Psoas muscle (tissue), 7 donors: ENCODE measurements at regions not wholly inside any gene's neighbourhood (a gene's known extent, or its start where the extent isn't known, plus 50 kb on each side); places are given as distances from the start of the nearest gene placed in this dataset.

Experiments
- ATAC-seq, 4 donors: fragments of 200-7000 bp; cut with Tn5 transposase; one replicate each; pipeline ENCODE4 v1.9.1; 2020; ENCODE audit warnings: moderate library complexity in 3 of 4, mild to moderate bottlenecking in 2 of 4
- DNase-seq, 2 donors: peaks; one replicate each; pipeline ENCODE4 v3.0.0-alpha.2; 2020
- H3K27ac ChIP-seq: fragments of 200-600 bp; one replicate; pipeline ENCODE4 v1.8.0; 2022
- H3K27me3 ChIP-seq, 3 donors: fragments of 200-600 bp in 1 of 3; one replicate each; pipeline versions ENCODE4 v1.6.1 to v1.8.0; 2013 to 2022; ENCODE audit warnings: low read length in 2 of 3, mild to moderate bottlenecking in 2 of 3, moderate library complexity in 1 of 3; ENCODE audit not compliant: insufficient read depth in 3 of 3
- H3K36me3 ChIP-seq, 2 donors: fragments of 200-600 bp in 1 of 2; one replicate each; pipeline versions ENCODE4 v1.6.1 to v1.8.0; 2013 to 2022; ENCODE audit warnings: low read depth in 1 of 2, mild to moderate bottlenecking in 1 of 2, moderate library complexity in 1 of 2; ENCODE audit not compliant: insufficient read depth in 1 of 2
- H3K4me1 ChIP-seq: fragments of 200-600 bp; one replicate; pipeline ENCODE4 v1.8.0; 2022
- H3K4me3 ChIP-seq: fragments of 200-600 bp; one replicate; pipeline ENCODE4 v1.8.0; 2022; ENCODE audit warnings: mild to moderate bottlenecking
- H3K9me3 ChIP-seq: fragments of 200-600 bp; one replicate; pipeline ENCODE4 v1.8.0; 2022
- CTCF ChIP-seq: fragments of 200-600 bp; IDR thresholded peaks from one replicate; pipeline ENCODE4 v1.8.0; 2022; ENCODE audit warnings: antibody characterized with exemption
- WGBS, 3 donors: extraction: QIAGEN DNeasy Blood & Tissue Kit; methylation state at CpG; one replicate each; pipeline versions ENCODE4 v1.1.6 to v1.1.7; 2013; 5-methylcytosine and 5-hydroxymethylcytosine counted together
- intact Hi-C, 2 donors: fragments of 100-400 bp; cut with DNase I; formaldehyde crosslinking; loops; one replicate each; pipeline versions ENCODE4 v1.11.0 to v1.14.2; 2022
- donor health status: healthy with polysubstance abuse.
- donor health status: DM: no; HTN: no; CAD: no; lungs with moderate emphysema.
- donor health status: Bipolar disorder and iron deficiency.
- donor health status: healthy.
- donor health status: DM: yes; HTN: yes; CAD: no.
- donor health status: DM: no; HTN: no; CAD: no.
- donor health status: DM: yes; HTN: yes; CAD: no.

- Histone ChIP-seq H3K27me3 (no peaks in the 10 kb centered on the region), H3K4me1 (no peaks in the 10 kb centered on the region), H3K36me3 (no peaks in the 10 kb centered on the region), H3K27ac (no peak overlapping the region), H3K9me3 (no peaks in the 10 kb centered on the region), H3K4me3 (no peak overlapping the region)
- no peak for TF ChIP-seq CTCF
- intact Hi-C loops, result no loop called here
- ATAC-seq, result no peak
- DNase-seq, result no peak
- WGBS, 3 donors, result 42 to 63% (median 56%) methylated on average over 2 of the region's 2 CpGs
Observed at GRCh38 chr2:155157711-155158110, 459.2 kb downstream of the KCNJ3 start.

GRCh38 chr2:155157065-155157464, 458.6 kb downstream of the KCNJ3 start:
- Histone ChIP-seq H3K36me3 (no peaks in the 10 kb centered on the region), H3K27me3 (no peaks in the 10 kb centered on the region), H3K9me3 (no peaks in the 10 kb centered on the region), H3K4me1 (no peaks in the 10 kb centered on the region), H3K27ac (no peak overlapping the region), H3K4me3 (no peak overlapping the region)
- ATAC-seq, result no peak
- TF ChIP-seq CTCF, result no peak
- intact Hi-C loops, result no loop called here
- no peak for DNase-seq
- 64 to 69% (median 66%) methylated on average over 3 of the region's 3 CpGs for WGBS, 3 donors

- Histone ChIP-seq H3K4me1 (no peaks in the 10 kb centered on the region), H3K9me3 (no peaks in the 10 kb centered on the region), H3K4me3 (no peak overlapping the region), H3K27ac (no peak overlapping the region), H3K27me3 (no peaks in the 10 kb centered on the region), H3K36me3 (no peaks in the 10 kb centered on the region)
- intact Hi-C loops, result no loop called here
- TF ChIP-seq CTCF, result no peak
- ATAC-seq (no peak), DNase-seq (no peak)
- WGBS, 3 donors, result 74 to 87% (median 79%) methylated on average over 2 of the region's 2 CpGs
Observed at GRCh38 chr2:155151945-155152344, 453.4 kb downstream of the KCNJ3 start.

GRCh38 chr2:155151472-155151871, 453.0 kb downstream of the KCNJ3 start:
- no peak for ATAC-seq
- no peak for DNase-seq

More at GRCh38 chr2:155151472-155151871, 453.0 kb downstream of the KCNJ3 start:
- no peaks in the 10 kb centered on the region for H3K36me3 ChIP-seq
- intact Hi-C loops, result no loop called here
- no peaks in the 10 kb centered on the region for H3K9me3 ChIP-seq
- H3K4me3 ChIP-seq, result no peak overlapping the region
- H3K27ac ChIP-seq, result no peak overlapping the region
- no peaks in the 10 kb centered on the region for H3K4me1 ChIP-seq
- no peaks in the 10 kb centered on the region for H3K27me3 ChIP-seq
- no peak for TF ChIP-seq CTCF
